HepG2 (cell line): ENCODE measurements at regions not wholly inside any gene's neighbourhood (a gene's known extent, or its start where the extent isn't known, plus 50 kb on each side); places are given as distances from the start of the nearest gene placed in this dataset.
"Not testable (repeated sequence)": the region's sequence is repeated elsewhere in the genome, so short reads cannot be mapped to it uniquely, and the experiment has no call there.

ENCODE experiments used
- CTCF ChIP-seq: sonication (generic); formaldehyde crosslinking; IDR thresholded peaks from 2 replicates; pipeline ENCODE4 v1.5.0; 2020; ENCODE audit warnings: mild to moderate bottlenecking, missing genetic modification reagents, moderate library complexity
- MBNL3 ChIP-seq: fragments of 250-450 bp; sonication (Bioruptor Pico); conservative IDR thresholded peaks from 2 replicates; pipeline ENCODE4 v1.8.0; 2022; ENCODE audit warnings: mild to moderate bottlenecking, inconsistent platforms
- MEF2D ChIP-seq: sonication (generic); formaldehyde crosslinking; IDR thresholded peaks from 2 replicates; pipeline ENCODE4 v1.5.1; 2020; ENCODE audit warnings: mild to moderate bottlenecking, missing genetic modification reagents
- NFE2L1 ChIP-seq: sonication (generic); formaldehyde crosslinking; IDR thresholded peaks from 2 replicates; pipeline ENCODE4 v1.4.0; 2020; ENCODE audit warnings: missing genetic modification reagents, mild to moderate bottlenecking, borderline replicate concordance
- POLR2A ChIP-seq, 2 experiments: IDR thresholded peaks; 2 replicates each; pipeline ENCODE4 v1.6.1; 2011; ENCODE audit warnings: low read depth in 2 of 2, low read length in 2 of 2, mild to moderate bottlenecking in 1 of 2, moderate library complexity in 1 of 2; ENCODE audit not compliant: insufficient read depth in 1 of 2
- STAT5B ChIP-seq: sonication (generic); formaldehyde crosslinking; IDR thresholded peaks from 2 replicates; pipeline ENCODE4 v1.4.0; 2020; ENCODE audit warnings: missing genetic modification reagents
- TARDBP ChIP-seq: sonication (generic); formaldehyde crosslinking; IDR thresholded peaks from 2 replicates; pipeline ENCODE4 v1.8.0; 2022; ENCODE audit warnings: mild to moderate bottlenecking, missing genetic modification reagents
- ZFX ChIP-seq: sonication (generic); formaldehyde crosslinking; IDR thresholded peaks from 2 replicates; pipeline ENCODE4 v1.4.0; 2020; ENCODE audit warnings: mild to moderate bottlenecking, low read depth, missing genetic modification reagents, moderate library complexity
- ZNF513 ChIP-seq: sonication (generic); formaldehyde crosslinking; conservative IDR thresholded peaks from 2 replicates; pipeline ENCODE4 v1.5.0; 2020; ENCODE audit warnings: missing genetic modification reagents
- ZNF780A ChIP-seq: sonication (generic); formaldehyde crosslinking; IDR thresholded peaks from 2 replicates; pipeline ENCODE4 v1.8.0; 2022; ENCODE audit warnings: mild to moderate bottlenecking, missing genetic modification reagents, moderate library complexity
- ZNF841 ChIP-seq: sonication (generic); formaldehyde crosslinking; IDR thresholded peaks from 2 replicates; pipeline ENCODE4 v1.8.1; 2023; ENCODE audit warnings: missing genetic modification reagents, borderline replicate concordance
- TF ChIP-seq, protein P1 (sequence below): IDR thresholded peaks from 2 replicates; pipeline ENCODE4 v1.6.1; 2016; ENCODE audit warnings: missing compliant biosample characterization, missing genetic modification reagents, borderline replicate concordance
- TF ChIP-seq, protein P2 (sequence below): IDR thresholded peaks from 2 replicates; pipeline ENCODE4 v1.6.1; 2012; ENCODE audit warnings: inconsistent platforms
- TF ChIP-seq, protein P3 (sequence below): fragments of 450-650 bp; IDR thresholded peaks from 2 replicates; pipeline ENCODE4 v1.6.1; 2016

DNA sequence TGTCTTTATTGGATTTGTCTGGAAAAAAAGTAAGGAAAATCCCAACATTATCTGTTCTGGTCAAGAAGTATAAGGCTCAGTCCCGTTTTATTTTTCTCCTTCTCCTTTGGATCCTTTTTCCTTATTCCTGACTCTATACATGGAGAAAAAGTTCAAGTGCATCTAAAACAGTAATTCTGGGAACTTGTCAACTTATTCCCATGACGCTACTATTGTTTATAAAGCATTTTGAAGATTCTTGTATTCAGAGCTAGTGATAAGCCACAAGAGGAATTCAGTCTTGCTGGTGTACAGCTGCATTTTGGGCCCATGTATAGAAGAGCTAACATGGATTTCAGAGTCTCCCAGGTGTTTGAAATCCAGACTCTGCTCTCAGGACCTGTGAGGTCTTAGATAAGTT lies 5278.1 kb upstream of the TPTE start:
- not testable (repeated sequence) for TF ChIP-seq MBNL3 (CRISPR knock-in tag); MEF2D (CRISPR knock-in tag); ZNF841 (CRISPR knock-in tag); POLR2A (IDR thresholded peaks at IDR 0.05; ENCODE audit: insufficient read depth in 1 of 2, low read depth in 2 of 2, low read length in 2 of 2); ZFX; NFE2L1 (CRISPR knock-in tag); STAT5B (CRISPR knock-in tag); TARDBP; CTCF; ZNF780A; ZNF513 (CRISPR knock-in tag)
- TF ChIP-seq, protein P1, sequence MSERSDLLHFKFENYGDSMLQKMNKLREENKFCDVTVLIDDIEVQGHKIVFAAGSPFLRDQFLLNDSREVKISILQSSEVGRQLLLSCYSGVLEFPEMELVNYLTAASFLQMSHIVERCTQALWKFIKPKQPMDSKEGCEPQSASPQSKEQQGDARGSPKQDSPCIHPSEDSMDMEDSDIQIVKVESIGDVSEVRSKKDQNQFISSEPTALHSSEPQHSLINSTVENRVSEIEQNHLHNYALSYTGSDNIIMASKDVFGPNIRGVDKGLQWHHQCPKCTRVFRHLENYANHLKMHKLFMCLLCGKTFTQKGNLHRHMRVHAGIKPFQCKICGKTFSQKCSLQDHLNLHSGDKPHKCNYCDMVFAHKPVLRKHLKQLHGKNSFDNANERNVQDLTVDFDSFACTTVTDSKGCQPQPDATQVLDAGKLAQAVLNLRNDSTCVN = not testable (repeated sequence)
- TF ChIP-seq, protein P2, sequence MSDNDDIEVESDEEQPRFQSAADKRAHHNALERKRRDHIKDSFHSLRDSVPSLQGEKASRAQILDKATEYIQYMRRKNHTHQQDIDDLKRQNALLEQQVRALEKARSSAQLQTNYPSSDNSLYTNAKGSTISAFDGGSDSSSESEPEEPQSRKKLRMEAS = not testable (repeated sequence)
- TF ChIP-seq, protein P3, sequence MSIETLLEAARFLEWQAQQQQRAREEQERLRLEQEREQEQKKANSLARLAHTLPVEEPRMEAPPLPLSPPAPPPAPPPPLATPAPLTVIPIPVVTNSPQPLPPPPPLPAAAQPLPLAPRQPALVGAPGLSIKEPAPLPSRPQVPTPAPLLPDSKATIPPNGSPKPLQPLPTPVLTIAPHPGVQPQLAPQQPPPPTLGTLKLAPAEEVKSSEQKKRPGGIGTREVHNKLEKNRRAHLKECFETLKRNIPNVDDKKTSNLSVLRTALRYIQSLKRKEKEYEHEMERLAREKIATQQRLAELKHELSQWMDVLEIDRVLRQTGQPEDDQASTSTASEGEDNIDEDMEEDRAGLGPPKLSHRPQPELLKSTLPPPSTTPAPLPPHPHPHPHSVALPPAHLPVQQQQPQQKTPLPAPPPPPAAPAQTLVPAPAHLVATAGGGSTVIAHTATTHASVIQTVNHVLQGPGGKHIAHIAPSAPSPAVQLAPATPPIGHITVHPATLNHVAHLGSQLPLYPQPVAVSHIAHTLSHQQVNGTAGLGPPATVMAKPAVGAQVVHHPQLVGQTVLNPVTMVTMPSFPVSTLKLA = not testable (repeated sequence)
